Epithelial cell of proximal tubule (primary cell): ENCODE measurements at regions not wholly inside any gene's neighbourhood (a gene's known extent, or its start where the extent isn't known, plus 50 kb on each side); places are given as distances from the start of the nearest gene placed in this dataset.
"Not testable (repeated sequence)": the region's sequence is repeated elsewhere in the genome, so short reads cannot be mapped to it uniquely, and the experiment has no call there.

Source experiments
- DNase-seq: peaks from one replicate; pipeline ENCODE4 v3.0.0-alpha.2; 2011; ENCODE audit warnings: low read depth
- H3K4me3 ChIP-seq: 2 replicates; pipeline ENCODE4 v1.5.1; 2011; ENCODE audit warnings: low read depth, mild to moderate bottlenecking, low read length
- TF ChIP-seq, protein P1 (sequence below): conservative IDR thresholded peaks from 2 replicates; pipeline ENCODE4 v1.5.1; 2012; ENCODE audit warnings: low read depth, mild to moderate bottlenecking, low read length

DNA sequence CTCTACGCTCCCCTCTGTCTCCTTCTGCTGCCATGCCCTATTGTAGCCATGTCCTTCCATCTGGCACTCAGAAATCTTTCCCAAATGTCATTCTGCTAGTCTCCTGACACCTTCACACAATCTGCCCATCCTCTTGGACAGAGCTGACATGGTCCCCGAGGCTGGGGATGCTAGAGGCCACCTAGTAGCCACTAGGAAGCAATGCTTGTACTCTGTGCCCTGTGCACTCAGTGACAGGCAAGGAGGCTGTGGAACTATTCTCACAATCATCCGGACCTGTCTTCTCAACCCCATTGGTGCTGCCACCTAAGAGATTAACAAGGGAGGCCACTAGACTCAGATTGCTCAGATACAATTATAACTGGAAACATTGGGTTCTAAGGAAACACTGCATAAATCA lies 112.6 kb upstream of the TMEM164 start:
- TF ChIP-seq, protein P1, sequence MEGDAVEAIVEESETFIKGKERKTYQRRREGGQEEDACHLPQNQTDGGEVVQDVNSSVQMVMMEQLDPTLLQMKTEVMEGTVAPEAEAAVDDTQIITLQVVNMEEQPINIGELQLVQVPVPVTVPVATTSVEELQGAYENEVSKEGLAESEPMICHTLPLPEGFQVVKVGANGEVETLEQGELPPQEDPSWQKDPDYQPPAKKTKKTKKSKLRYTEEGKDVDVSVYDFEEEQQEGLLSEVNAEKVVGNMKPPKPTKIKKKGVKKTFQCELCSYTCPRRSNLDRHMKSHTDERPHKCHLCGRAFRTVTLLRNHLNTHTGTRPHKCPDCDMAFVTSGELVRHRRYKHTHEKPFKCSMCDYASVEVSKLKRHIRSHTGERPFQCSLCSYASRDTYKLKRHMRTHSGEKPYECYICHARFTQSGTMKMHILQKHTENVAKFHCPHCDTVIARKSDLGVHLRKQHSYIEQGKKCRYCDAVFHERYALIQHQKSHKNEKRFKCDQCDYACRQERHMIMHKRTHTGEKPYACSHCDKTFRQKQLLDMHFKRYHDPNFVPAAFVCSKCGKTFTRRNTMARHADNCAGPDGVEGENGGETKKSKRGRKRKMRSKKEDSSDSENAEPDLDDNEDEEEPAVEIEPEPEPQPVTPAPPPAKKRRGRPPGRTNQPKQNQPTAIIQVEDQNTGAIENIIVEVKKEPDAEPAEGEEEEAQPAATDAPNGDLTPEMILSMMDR, result no peak
- DNase-seq, result no peak
- no peak overlapping the region for H3K4me3 ChIP-seq

DNA sequence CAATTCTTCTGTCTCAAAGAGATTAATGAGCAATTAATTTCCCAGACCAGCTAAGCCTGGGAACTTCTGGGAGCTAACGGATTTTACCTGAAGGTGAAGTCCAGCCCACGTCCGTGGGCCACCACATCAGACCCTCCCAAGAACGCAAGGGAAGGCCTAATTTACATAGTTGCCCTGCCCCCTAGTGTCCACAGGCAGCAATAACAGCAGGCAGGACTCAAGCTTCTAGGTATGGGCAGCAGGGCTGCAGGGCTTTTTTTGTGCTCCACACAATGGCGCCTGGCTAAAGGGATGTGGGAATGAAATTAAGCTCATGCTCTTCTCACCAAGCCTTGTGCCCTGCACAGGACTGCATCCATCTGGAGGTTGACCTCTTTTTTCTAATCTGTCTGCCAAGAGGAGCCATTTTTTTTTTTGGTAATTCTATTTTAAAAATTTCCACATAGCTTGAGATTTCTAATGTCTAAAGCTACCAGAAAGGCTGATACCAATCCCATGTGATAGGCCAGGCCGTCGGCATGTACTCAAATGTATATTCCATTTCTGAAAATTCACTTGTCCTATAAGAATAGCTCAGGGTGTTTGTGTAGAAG lies 111.9 kb upstream of the TMEM164 start:
- TF ChIP-seq, protein P1, result peak; percentile 79
- no peak overlapping the region for H3K4me3 ChIP-seq
- DNase-seq, result no peak

DNA sequence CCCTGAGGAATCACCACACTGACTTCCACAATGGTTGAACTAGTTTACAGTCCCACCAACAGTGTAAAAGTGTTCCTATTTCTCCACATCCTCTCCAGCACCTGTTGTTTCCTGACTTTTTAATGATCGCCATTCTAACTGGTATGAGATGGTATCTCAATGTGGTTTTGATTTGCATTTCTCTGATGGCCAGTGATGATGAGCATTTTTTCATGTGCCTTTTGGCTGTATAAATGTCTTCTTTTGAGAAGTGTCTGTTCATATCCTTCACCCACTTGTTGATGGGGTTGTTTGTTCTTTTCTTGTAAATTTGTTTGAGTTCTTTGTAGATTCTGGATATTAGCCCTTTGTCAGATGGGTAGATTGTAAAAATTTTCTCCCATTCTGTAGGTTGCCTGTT lies 106.9 kb upstream of the TMEM164 start:
- DNase-seq, H3K4me3 ChIP-seq: not testable (repeated sequence)

DNA sequence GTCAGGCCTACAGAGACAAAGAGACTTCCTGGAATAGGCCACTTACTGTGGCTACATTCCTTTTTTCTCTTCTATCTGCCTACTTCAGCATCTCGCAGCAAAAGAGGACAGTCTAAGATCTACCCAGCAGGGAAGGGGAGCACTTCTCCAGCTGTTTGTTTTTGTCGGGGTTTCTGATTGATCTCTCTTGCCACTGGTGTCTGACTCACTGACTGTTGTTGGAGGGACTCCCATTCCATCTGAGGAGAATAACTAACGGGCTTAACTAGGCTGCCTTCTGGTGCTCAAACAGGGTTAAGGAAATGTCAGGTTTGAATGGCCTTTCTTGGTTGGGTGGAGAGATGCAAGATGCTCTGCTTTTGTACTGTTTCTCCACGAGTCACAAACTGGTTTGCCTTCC lies 100.2 kb upstream of the TMEM164 start:
- DNase-seq, result peak; percentile 20
- no peak overlapping the region for H3K4me3 ChIP-seq
- TF ChIP-seq, protein P1, result peak; percentile 8

DNA sequence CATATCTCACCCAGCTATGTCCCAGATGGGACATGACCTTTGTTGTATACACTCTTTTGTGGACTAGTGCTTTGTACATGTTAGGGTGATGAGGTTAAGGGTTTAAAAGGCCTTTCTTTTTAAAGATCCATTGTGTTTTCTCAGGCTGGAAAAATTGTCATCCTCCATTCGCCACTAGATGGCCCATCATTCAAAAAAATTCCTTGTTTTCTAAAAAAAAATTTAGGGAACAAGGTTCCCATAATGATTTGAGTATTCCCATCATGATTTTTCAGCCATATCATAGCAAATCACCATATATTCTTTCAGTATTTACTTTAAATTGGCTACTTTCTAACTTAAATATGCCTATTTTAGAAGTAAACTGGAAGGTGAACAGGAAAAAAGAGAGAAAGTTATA lies 91.9 kb upstream of the TMEM164 start:
- no peak overlapping the region for H3K4me3 ChIP-seq
- no peak for DNase-seq
- TF ChIP-seq, protein P1, result peak; percentile 52

DNA sequence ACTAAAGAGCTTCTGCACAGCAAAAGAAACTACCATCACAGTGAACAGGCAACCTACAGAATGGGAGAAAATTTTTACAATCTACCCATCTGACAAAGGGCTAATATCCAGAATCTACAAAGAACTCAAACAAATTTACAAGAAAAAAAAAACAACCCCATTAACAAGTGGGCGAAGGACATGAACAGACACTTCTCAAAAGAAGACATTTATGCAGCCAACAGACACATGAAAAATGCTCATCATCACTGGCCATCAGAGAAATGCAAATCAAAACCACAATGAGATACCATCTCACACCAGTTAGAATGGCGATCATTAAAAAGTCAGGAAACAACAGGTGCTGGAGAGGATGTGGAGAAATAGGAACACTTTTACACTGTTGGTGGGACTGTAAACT lies 89.9 kb upstream of the TMEM164 start:
- H3K4me3 ChIP-seq, DNase-seq: not testable (repeated sequence)

DNA sequence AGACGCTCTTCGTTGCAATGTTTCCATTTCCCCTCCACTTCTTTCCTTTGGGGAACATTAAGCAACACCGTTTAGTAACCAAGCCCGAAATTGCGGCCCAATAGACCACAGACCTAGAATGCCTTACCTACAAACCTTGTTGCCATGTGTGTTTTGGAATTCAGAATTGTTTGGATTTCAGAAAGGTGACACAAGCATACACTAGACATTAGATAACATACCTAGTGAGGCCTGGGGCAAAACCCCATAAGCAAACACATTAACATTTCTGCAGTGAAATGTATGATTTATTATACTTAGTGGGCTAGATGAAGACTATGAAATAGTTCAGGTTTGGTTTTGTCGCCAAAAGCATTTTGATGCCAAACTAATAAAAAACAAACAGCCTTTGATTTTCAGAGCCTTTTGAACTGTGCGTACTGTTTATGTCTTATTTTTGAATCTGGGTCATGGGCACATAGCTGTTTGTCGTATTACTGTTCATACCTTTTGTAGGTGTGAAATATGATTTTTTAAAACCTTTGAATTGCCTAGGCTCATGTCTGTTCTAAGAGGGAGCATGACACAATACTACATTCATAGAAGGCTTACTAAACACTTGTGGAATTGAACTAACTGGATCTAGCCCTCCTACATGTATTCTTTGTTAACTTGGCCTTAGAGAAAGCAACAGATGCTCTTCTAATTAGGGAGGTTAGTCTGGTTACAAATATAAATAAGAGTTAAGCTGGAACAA lies 88.6 kb upstream of the TMEM164 start:
- TF ChIP-seq, protein P1, result no peak
- no peak for DNase-seq
- H3K4me3 ChIP-seq, result no peak overlapping the region

DNA sequence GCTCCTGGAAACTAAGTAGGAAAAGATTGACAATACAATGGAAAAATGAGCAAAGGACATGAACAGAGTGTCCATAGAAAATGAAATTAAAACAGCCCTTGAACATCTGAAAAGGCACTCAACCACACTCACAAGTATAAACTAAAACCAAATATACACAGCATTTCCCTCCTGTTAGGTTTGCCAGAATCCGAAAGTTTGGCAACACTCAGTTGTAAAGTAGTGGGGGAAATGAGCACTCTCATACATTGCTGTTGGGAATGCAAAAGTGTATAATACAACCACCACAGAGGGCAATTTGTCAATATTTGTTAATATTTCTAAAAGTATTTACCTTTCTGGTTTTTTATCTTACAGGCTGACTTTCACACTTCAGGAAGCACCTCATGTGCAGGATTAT lies 84.2 kb upstream of the TMEM164 start:
- DNase-seq, result no peak
- no peak overlapping the region for H3K4me3 ChIP-seq
- TF ChIP-seq, protein P1, result no peak
